Activated CD8-positive, alpha-beta T cell treated with anti-CD3 and anti-CD28 coated beads for 36 hours (primary cell): ENCODE measurements at regions not wholly inside any gene's neighbourhood (a gene's known extent, or its start where the extent isn't known, plus 50 kb on each side); places are given as distances from the start of the nearest gene placed in this dataset.

Experiments
- ATAC-seq: fragments of 200-7000 bp; cut with Tn5 transposase; one replicate; pipeline ENCODE4 v1.10.0; 2021; ENCODE audit warnings: mild to moderate bottlenecking, moderate library complexity
- CTCF ChIA-PET: fragments of 350-600 bp; sonication (Branson Sonifier 250); formaldehyde crosslinking; loops from one replicate; lab custom pipeline; 2021; ENCODE audit warnings: antibody characterized with exemption; lab: Charles Lee
- POLR2A ChIA-PET: fragments of 350-600 bp; sonication (Branson Sonifier 250); formaldehyde crosslinking; loops from one replicate; lab custom pipeline; 2021; ENCODE audit warnings: antibody characterized with exemption; lab: Charles Lee
- DNase-seq: peaks from one replicate; pipeline ENCODE4 v3.0.0-alpha.2; 2020
- H3K27ac Mint-ChIP-seq: one replicate; pipeline ENCODE4 v1.8.0; 2021; ENCODE audit warnings: mild to moderate bottlenecking, mixed read lengths
- H3K27me3 Mint-ChIP-seq: one replicate; pipeline ENCODE4 v1.8.0; 2021; ENCODE audit warnings: mixed read lengths
- H3K36me3 Mint-ChIP-seq: one replicate; pipeline ENCODE4 v1.8.0; 2021; ENCODE audit warnings: low read depth, mixed read lengths
- H3K4me1 Mint-ChIP-seq: one replicate; pipeline ENCODE4 v1.8.0; 2021; ENCODE audit warnings: low read depth, mixed read lengths
- H3K4me3 Mint-ChIP-seq: one replicate; pipeline ENCODE4 v1.8.0; 2021; ENCODE audit warnings: mild to moderate bottlenecking, moderate library complexity, mixed read lengths
- H3K9me3 Mint-ChIP-seq: one replicate; pipeline ENCODE4 v1.8.0; 2021; ENCODE audit warnings: mixed read lengths
- CTCF ChIP-seq: fragments of 200-600 bp; IDR thresholded peaks from one replicate; pipeline ENCODE4 v1.8.0; 2022; ENCODE audit warnings: antibody characterized with exemption, mild to moderate bottlenecking
- intact Hi-C: fragments of 100-400 bp; cut with micrococcal nuclease; formaldehyde crosslinking; loops from one replicate; pipeline ENCODE4 v1.10.0; 2022

DNA sequence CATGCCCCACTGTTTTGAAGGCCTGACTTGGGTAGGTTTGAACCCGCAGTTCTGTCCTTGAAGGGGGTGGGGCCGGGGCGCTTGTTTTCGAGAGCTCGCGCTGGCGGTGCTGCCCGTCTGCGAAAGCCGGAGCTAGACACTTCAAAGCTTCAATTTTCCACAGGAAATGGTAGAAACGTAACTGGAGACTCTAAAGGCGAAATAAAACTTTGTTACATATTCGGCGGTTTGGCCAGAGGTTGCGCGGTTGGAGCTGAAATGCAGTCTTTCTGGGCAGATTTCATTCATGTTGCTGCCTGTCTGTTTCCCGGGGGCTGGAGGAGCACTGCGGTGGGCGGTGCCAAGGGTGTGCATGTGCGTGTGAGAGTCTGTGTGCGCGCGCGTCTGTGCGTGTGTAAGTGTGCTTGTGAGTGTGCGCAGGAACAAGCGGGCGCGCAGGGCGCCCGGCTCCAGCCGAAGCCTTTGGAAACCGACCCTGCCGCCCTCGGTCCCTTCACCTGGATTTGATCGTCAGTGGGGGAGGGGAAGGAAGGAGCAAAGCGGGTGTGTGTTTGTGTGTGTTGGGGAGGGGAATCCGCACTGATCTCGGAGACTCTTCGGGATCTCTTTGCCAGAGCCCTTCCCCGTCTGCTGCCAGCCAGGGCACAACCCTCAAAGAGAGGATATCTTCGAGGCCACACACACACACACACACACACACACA, 227.7 kb upstream of the CRY1 start:
- H3K4me1 Mint-ChIP-seq: peaks cover 51% of the 10 kb centered on the region
- no peaks in the 10 kb centered on the region for H3K9me3 Mint-ChIP-seq

GRCh38 chr12:107322063-107322462, 228.7 kb upstream of the CRY1 start:
- ChIA-PET POLR2A (interaction anchor here (1.1 to 5.9 kb wide), 5 partner anchors 8 to 51 kb away, joined by 3 to 46 read pairs (median 44); no protein-coding TSS in a partner anchor), CTCF (interaction anchor here (0.7 to 10.5 kb wide), 6 partner anchors 9 to 84 kb away, joined by 3 to 111 read pairs (median 4); no protein-coding TSS in a partner anchor)
- DNase-seq (peak; percentile 81), ATAC-seq (peak; percentile 15)
- Mint-ChIP-seq H3K27ac (peak overlapping the region; percentile 100), H3K36me3 (peaks cover 5% of the 10 kb centered on the region), H3K4me1 (peaks cover 58% of the 10 kb centered on the region), H3K27me3 (peaks cover 2% of the 10 kb centered on the region), H3K4me3 (peak overlapping the region; percentile 90), H3K9me3 (no peaks in the 10 kb centered on the region)
- intact Hi-C loops: loop anchor here (5.0 kb wide), 1 partner anchor 50 kb away; no protein-coding TSS in a partner anchor
- TF ChIP-seq CTCF: no peak

More for the DNA sequence above, 227.7 kb upstream of the CRY1 start:
- DNase-seq (peak; percentile 93), ATAC-seq (peak; percentile 47)
- Mint-ChIP-seq H3K4me3 (peak overlapping the region; percentile 90), H3K27me3 (peaks cover 5% of the 10 kb centered on the region), H3K36me3 (peaks cover 5% of the 10 kb centered on the region), H3K27ac (peak overlapping the region; percentile 100)
- no peak for TF ChIP-seq CTCF
- CTCF ChIA-PET: interaction anchor here (0.7 to 10.5 kb wide), 15 partner anchors 9 to 189 kb away, joined by 3 to 111 read pairs (median 4); no protein-coding TSS in a partner anchor
- intact Hi-C loops: loop anchor here (5.0 kb wide), 1 partner anchor 51 kb away; no protein-coding TSS in a partner anchor
- POLR2A ChIA-PET: interaction anchor here (1.0 to 5.9 kb wide), 10 partner anchors 9 to 186 kb away, joined by 3 to 46 read pairs (median 5); no protein-coding TSS in a partner anchor

- peaks cover 10% of the 10 kb centered on the region for H3K36me3 Mint-ChIP-seq
- ATAC-seq: no peak
- peaks cover 80% of the 10 kb centered on the region for H3K4me1 Mint-ChIP-seq
- H3K9me3 Mint-ChIP-seq: peaks cover 3% of the 10 kb centered on the region
- DNase-seq: no peak
- intact Hi-C loops: no loop called here
- no peak for TF ChIP-seq CTCF
- POLR2A ChIA-PET: interaction anchor here (1.0 to 1.6 kb wide), 2 partner anchors 29 to 44 kb away, joined by 3 to 5 read pairs; no protein-coding TSS in a partner anchor
- CTCF ChIA-PET: interaction anchor here (0.9 to 3.6 kb wide), 6 partner anchors 31 to 282 kb away, joined by 3 to 16 read pairs (median 5); no protein-coding TSS in a partner anchor
- H3K4me3 Mint-ChIP-seq: no peak overlapping the region
- no peaks in the 10 kb centered on the region for H3K27me3 Mint-ChIP-seq
- H3K27ac Mint-ChIP-seq: no peak overlapping the region
Observed at GRCh38 chr12:107325075-107325608, 231.8 kb upstream of the CRY1 start.

DNA sequence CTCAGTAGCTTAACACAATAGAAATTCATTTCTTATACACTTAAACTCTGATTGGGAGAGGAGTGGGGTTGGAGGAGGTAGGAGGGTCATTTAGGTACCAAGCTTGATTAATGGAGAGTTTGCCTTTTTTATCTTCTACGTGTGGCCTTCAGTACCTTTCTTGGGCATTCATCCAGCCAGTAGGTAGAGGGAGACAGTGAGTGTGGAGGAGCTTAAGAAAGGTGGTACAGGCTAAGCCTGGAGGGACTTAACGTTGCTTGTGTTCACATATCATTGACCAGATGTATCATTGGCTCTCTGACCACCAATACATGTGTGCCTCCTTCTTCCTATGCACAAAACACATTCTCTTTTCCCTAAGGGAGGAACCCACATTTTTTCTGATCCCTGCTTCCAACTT, 232.9 kb upstream of the CRY1 start:
- H3K36me3 Mint-ChIP-seq: peaks cover 16% of the 10 kb centered on the region
- H3K27me3 Mint-ChIP-seq: no peaks in the 10 kb centered on the region
- intact Hi-C loops: no loop called here
- ATAC-seq: no peak
- H3K27ac Mint-ChIP-seq: no peak overlapping the region
- H3K9me3 Mint-ChIP-seq: peaks cover 3% of the 10 kb centered on the region
- DNase-seq: no peak
- CTCF ChIA-PET: interaction anchor here (0.9 to 3.6 kb wide), 7 partner anchors 30 to 281 kb away, joined by 3 to 16 read pairs (median 4); no protein-coding TSS in a partner anchor
- H3K4me3 Mint-ChIP-seq: no peak overlapping the region
- POLR2A ChIA-PET: interaction anchor here (1.0 to 1.6 kb wide), 2 partner anchors 27 to 43 kb away, joined by 3 to 5 read pairs; no protein-coding TSS in a partner anchor
- TF ChIP-seq CTCF: no peak
- H3K4me1 Mint-ChIP-seq: peaks cover 88% of the 10 kb centered on the region
